HEK293 (cell line): ENCODE measurements at regions not wholly inside any gene's neighbourhood (a gene's known extent, or its start where the extent isn't known, plus 50 kb on each side); places are given as distances from the start of the nearest gene placed in this dataset.

Experiments
- CTCF ChIA-PET: fragments of 350-600 bp; formaldehyde crosslinking; extraction: SDS; loops from one replicate; lab custom pipeline; 2021; ENCODE audit warnings: antibody characterized with exemption; lab: Yijun Ruan, JAX
- POLR2A ChIA-PET: fragments of 300-600 bp; formaldehyde crosslinking; extraction: SDS; loops from one replicate; lab custom pipeline; 2020; ENCODE audit warnings: antibody characterized with exemption, inconsistent platforms; lab: Yijun Ruan, JAX
- H3K27ac ChIP-seq: fragments of 200-500 bp; sonication (Bioruptor generic); 2 replicates; pipeline ENCODE4 v1.5.1; 2014; ENCODE audit warnings: low read depth, low read length, control low read depth, inconsistent platforms; ENCODE audit errors: extremely low read depth
- H3K36me3 ChIP-seq, 2 experiments: fragments of 200-500 bp in 1 of 2; sonication (Bioruptor generic) in 1 of 2; 1 replicate in 1 of 2; 2 replicates in 1 of 2; pipeline ENCODE4 v1.5.1; 2014 to 2017; ENCODE audit warnings: inconsistent platforms in 2 of 2, low read length in 2 of 2; ENCODE audit not compliant: control insufficient read depth in 2 of 2, insufficient read depth in 1 of 2
- H3K4me1 ChIP-seq: fragments of 200-500 bp; sonication (Bioruptor generic); 2 replicates; pipeline ENCODE4 v1.5.1; 2014; ENCODE audit warnings: mild to moderate bottlenecking, low read length, inconsistent platforms; ENCODE audit not compliant: control insufficient read depth, insufficient read depth
- H3K4me3 ChIP-seq: 2 replicates; pipeline ENCODE4 v1.5.1; 2011; ENCODE audit warnings: low read depth, mild to moderate bottlenecking, control low read depth, low read length, moderate library complexity
- H3K9me3 ChIP-seq: fragments of 200-500 bp; sonication (Bioruptor generic); 2 replicates; pipeline ENCODE4 v1.5.1; 2014; ENCODE audit warnings: low read depth, low read length, inconsistent platforms; ENCODE audit not compliant: control insufficient read depth, insufficient read depth
- MYNN ChIP-seq: fragments of 450-650 bp; formaldehyde crosslinking; IDR thresholded peaks from 2 replicates; pipeline ENCODE4 v1.5.1; 2016; ENCODE audit warnings: missing biosample characterization, missing genetic modification characterization, borderline replicate concordance
- SALL2 ChIP-seq: fragments of 450-650 bp; formaldehyde crosslinking; IDR thresholded peaks from 2 replicates; pipeline ENCODE4 v1.5.0; 2017; ENCODE audit warnings: missing biosample characterization, mild to moderate bottlenecking, missing genetic modification characterization, borderline replicate concordance
- SCRT1 ChIP-seq: fragments of 450-650 bp; formaldehyde crosslinking; IDR thresholded peaks from 2 replicates; pipeline ENCODE4 v1.5.1; 2016; ENCODE audit warnings: missing biosample characterization, missing genetic modification characterization, borderline replicate concordance
- ZFHX2 ChIP-seq: fragments of 450-650 bp; formaldehyde crosslinking; conservative IDR thresholded peaks from 2 replicates; pipeline ENCODE4 v1.5.1; 2016; ENCODE audit warnings: missing biosample characterization, missing genetic modification characterization
- ZFP69B ChIP-seq: fragments of 450-650 bp; formaldehyde crosslinking; IDR thresholded peaks from 2 replicates; pipeline ENCODE4 v1.5.1; 2016; ENCODE audit warnings: missing biosample characterization, missing genetic modification characterization
- ZNF169 ChIP-seq: fragments of 450-650 bp; formaldehyde crosslinking; IDR thresholded peaks from 2 replicates; pipeline ENCODE4 v1.5.1; 2016; ENCODE audit warnings: missing biosample characterization, missing genetic modification characterization
- ZNF184 ChIP-seq: fragments of 450-650 bp; IDR thresholded peaks from 2 replicates; pipeline ENCODE4 v1.5.1; 2018; ENCODE audit warnings: missing biosample characterization, mild to moderate bottlenecking, missing genetic modification characterization
- ZNF211 ChIP-seq: fragments of 450-650 bp; formaldehyde crosslinking; IDR thresholded peaks from 2 replicates; pipeline ENCODE4 v1.5.1; 2016; ENCODE audit warnings: low read depth, missing biosample characterization, missing genetic modification characterization
- ZNF335 ChIP-seq: fragments of 450-650 bp; formaldehyde crosslinking; conservative IDR thresholded peaks from 2 replicates; pipeline ENCODE4 v1.5.1; 2016; ENCODE audit warnings: missing biosample characterization, missing genetic modification characterization
- ZNF366 ChIP-seq: fragments of 450-650 bp; formaldehyde crosslinking; conservative IDR thresholded peaks from 2 replicates; pipeline ENCODE4 v1.5.1; 2016; ENCODE audit warnings: missing biosample characterization, missing genetic modification characterization
- ZNF394 ChIP-seq: fragments of 450-650 bp; formaldehyde crosslinking; IDR thresholded peaks from 2 replicates; pipeline ENCODE4 v1.5.1; 2016; ENCODE audit warnings: missing biosample characterization, missing genetic modification characterization, mild to moderate bottlenecking, moderate library complexity, borderline replicate concordance
- ZNF518A ChIP-seq: fragments of 450-650 bp; formaldehyde crosslinking; conservative IDR thresholded peaks from 2 replicates; pipeline ENCODE4 v1.5.1; 2016; ENCODE audit warnings: low read depth, missing biosample characterization, missing genetic modification characterization
- ZNF785 ChIP-seq: fragments of 450-650 bp; formaldehyde crosslinking; IDR thresholded peaks from 2 replicates; pipeline ENCODE4 v1.5.1; 2016; ENCODE audit warnings: missing biosample characterization, missing genetic modification characterization

DNA sequence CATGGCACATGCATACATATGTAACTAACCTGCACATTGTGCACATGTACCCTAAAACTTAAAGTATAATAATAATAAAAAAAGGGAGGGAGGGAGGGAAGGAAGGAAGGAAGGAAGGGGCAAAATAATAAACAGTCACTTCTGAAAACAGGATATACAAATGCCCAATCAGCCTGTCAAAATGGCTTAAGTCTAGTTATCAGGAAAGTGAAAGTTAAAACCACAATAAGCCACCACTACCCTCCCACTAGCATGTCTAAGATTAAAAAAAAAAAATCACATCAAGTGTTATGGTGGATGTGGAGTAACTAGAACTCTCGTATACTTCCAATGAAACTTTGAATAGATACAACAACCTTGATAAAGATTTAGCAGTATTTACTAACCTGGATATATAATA lies 145.6 kb upstream of the GMNC start (continued):
- no peak for TF ChIP-seq SCRT1 (tag by site-specific recombination)
- TF ChIP-seq ZNF335 (tag by site-specific recombination), result no peak
- TF ChIP-seq ZNF184 (tag by site-specific recombination), result no peak

- no peak for TF ChIP-seq ZNF518A (tag by site-specific recombination)
- no peak for TF ChIP-seq ZNF169
- TF ChIP-seq ZNF394 (tag by site-specific recombination), result no peak
- TF ChIP-seq ZFHX2 (tag by site-specific recombination), result no peak
- TF ChIP-seq ZFP69B (tag by site-specific recombination), result no peak
- TF ChIP-seq ZNF785 (tag by site-specific recombination), result no peak
- TF ChIP-seq ZNF211, result no peak
- Histone ChIP-seq H3K27ac (no peak overlapping the region), H3K4me3 (no peak overlapping the region), H3K36me3 (no peaks in the 10 kb centered on the region), H3K4me1 (no peaks in the 10 kb centered on the region), H3K9me3 (no peaks in the 10 kb centered on the region)
- CTCF ChIA-PET, result no interaction called here
- POLR2A ChIA-PET, result no interaction called here
Measured at GRCh38 chr3:191005790-191006189, 143.3 kb upstream of the GMNC start.

GRCh38 chr3:191003742-191004141 lies 141.2 kb upstream of the GMNC start:
- H3K36me3 ChIP-seq, result no peaks in the 10 kb centered on the region
- no peaks in the 10 kb centered on the region for H3K4me1 ChIP-seq
- no peak overlapping the region for H3K4me3 ChIP-seq
- ChIA-PET POLR2A (no interaction called here), CTCF (no interaction called here)
- no peak for TF ChIP-seq ZNF366 (tag by site-specific recombination)
- no peak for TF ChIP-seq SALL2 (tag by site-specific recombination)
- no peaks in the 10 kb centered on the region for H3K9me3 ChIP-seq
- H3K27ac ChIP-seq, result no peak overlapping the region

DNA sequence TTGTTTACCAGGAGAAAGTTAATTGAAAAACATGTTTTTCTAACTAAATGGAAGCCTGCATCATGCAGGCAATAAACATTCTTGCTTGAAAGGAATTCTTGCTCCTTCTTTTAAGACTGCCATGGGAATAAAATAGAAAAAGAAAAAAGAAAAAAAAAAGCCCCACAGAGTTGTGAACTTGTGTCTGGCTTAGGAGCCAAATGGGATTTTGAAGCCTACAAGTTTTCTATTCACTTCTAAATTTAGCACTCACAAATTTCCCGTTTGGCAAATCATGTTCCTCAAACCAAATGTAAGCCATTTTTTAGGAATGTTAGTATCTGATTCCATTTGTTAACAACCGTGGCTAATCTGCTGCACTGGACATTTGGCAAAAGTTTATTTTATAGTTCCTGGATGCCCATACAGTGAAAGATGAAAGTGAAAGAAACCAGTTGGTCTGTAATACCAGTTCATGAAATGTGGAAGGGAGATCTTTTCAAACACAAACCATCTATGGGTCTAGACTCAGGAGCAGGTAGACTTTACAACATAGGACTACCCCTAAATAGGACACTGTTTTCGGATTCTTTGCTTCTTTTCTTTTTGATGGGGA lies 133.8 kb upstream of the GMNC start:
- Histone ChIP-seq H3K9me3 (no peaks in the 10 kb centered on the region), H3K27ac (no peak overlapping the region), H3K4me1 (no peaks in the 10 kb centered on the region), H3K4me3 (no peak overlapping the region), H3K36me3 (no peaks in the 10 kb centered on the region)
- ChIA-PET CTCF (no interaction called here), POLR2A (no interaction called here)
- no peak for TF ChIP-seq MYNN (tag by site-specific recombination)
